MM.1S (cell line): ENCODE measurements at regions not wholly inside any gene's neighbourhood (a gene's known extent, or its start where the extent isn't known, plus 50 kb on each side); places are given as distances from the start of the nearest gene placed in this dataset.

ENCODE experiments used
- DNase-seq: peaks from one replicate; pipeline ENCODE4 v3.0.0-alpha.2; 2015
- H2AFZ ChIP-seq: fragments of 300-600 bp; sonication (generic); 2 replicates; pipeline ENCODE4 v1.6.0; 2016; ENCODE audit warnings: antibody characterized with exemption, low read length
- H3F3A ChIP-seq: fragments of 300-600 bp; sonication (generic); 2 replicates; pipeline ENCODE4 v1.6.1; 2016; ENCODE audit warnings: mild to moderate bottlenecking, antibody characterized with exemption, low read length, moderate library complexity, mixed read lengths; ENCODE audit not compliant: insufficient read depth
- H3K27ac ChIP-seq: fragments of 300-600 bp; sonication (generic); 2 replicates; pipeline ENCODE4 v1.5.1; 2016; ENCODE audit warnings: mild to moderate bottlenecking, low read length
- H3K27me3 ChIP-seq: fragments of 300-600 bp; sonication (generic); replicated peaks from 2 replicates; pipeline ENCODE4 v1.6.0; 2016; ENCODE audit warnings: low read length; ENCODE audit not compliant: insufficient read depth
- H3K36me3 ChIP-seq: fragments of 300-600 bp; sonication (generic); replicated peaks from 2 replicates; pipeline ENCODE4 v1.6.1; 2016; ENCODE audit warnings: mild to moderate bottlenecking, low read length, mixed read lengths; ENCODE audit not compliant: insufficient read depth
- H3K4me1 ChIP-seq: fragments of 300-600 bp; sonication (generic); 2 replicates; pipeline ENCODE4 v1.6.1; 2016; ENCODE audit warnings: low read length, mixed read lengths
- H3K4me2 ChIP-seq: fragments of 300-600 bp; sonication (generic); 2 replicates; pipeline ENCODE4 v1.6.0; 2016; ENCODE audit warnings: low read depth, low read length
- H3K4me3 ChIP-seq: fragments of 300-600 bp; sonication (generic); 2 replicates; pipeline ENCODE4 v1.5.1; 2016; ENCODE audit warnings: low read length, mixed read lengths
- H3K79me2 ChIP-seq: fragments of 300-600 bp; sonication (generic); 2 replicates; pipeline ENCODE4 v1.6.1; 2016; ENCODE audit warnings: mixed run types, low read length, mixed read lengths
- H3K9ac ChIP-seq: fragments of 300-600 bp; sonication (generic); 2 replicates; pipeline ENCODE4 v1.6.1; 2016; ENCODE audit warnings: low read length, mixed read lengths
- H3K9me2 ChIP-seq: fragments of 300-600 bp; sonication (generic); replicated peaks from 2 replicates; pipeline ENCODE4 v1.6.1; 2016; ENCODE audit warnings: mild to moderate bottlenecking, low read length, mixed read lengths; ENCODE audit not compliant: insufficient read depth
- H3K9me3 ChIP-seq: fragments of 300-600 bp; sonication (generic); replicated peaks from 2 replicates; pipeline ENCODE4 v1.6.1; 2016; ENCODE audit warnings: mild to moderate bottlenecking, low read length, mixed read lengths; ENCODE audit not compliant: insufficient read depth
- H4K20me1 ChIP-seq: fragments of 300-600 bp; sonication (generic); 2 replicates; pipeline ENCODE4 v1.6.1; 2016; ENCODE audit warnings: mild to moderate bottlenecking, low read length, moderate library complexity, mixed read lengths; ENCODE audit not compliant: insufficient read depth
- CTCF ChIP-seq: fragments of 300-600 bp; sonication (generic); IDR thresholded peaks from 2 replicates; pipeline ENCODE4 v1.5.1; 2016; ENCODE audit warnings: antibody characterized with exemption, low read length, mixed read lengths
- EZH2 ChIP-seq: fragments of 300-600 bp; sonication (generic); optimal IDR thresholded peaks from 2 replicates; pipeline ENCODE3; 2017; ENCODE audit warnings: low read depth, mild to moderate bottlenecking, antibody characterized with exemption, low read length, mixed read lengths
- EZH2phosphoT487 ChIP-seq: fragments of 300-600 bp; sonication (generic); IDR thresholded peaks from 2 replicates; pipeline ENCODE4 v1.6.1; 2018; ENCODE audit warnings: antibody characterized with exemption, low read length

DNA sequence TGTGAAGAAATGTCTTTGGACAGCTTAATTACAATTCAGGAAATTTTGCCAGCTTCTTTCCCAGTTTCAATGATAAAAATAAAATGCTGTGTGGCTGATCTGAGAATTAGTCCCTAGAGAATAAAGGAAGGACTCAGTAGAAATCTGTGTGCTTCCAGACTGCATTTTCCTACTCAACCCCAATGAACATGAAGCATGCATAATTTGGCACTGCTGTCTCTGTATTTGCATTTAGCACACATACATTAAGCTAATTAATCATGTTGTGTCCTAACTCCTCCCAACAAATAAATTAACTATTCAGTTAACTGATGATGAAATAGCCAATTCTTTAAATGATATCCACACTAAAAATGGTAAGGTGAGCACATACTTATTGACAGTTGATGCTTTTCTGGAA lies 380.0 kb upstream of the RORB start:
- H4K20me1 ChIP-seq = no peaks in the 10 kb centered on the region
- H3K4me3 ChIP-seq = no peak overlapping the region
- no peaks in the 10 kb centered on the region for H3K27me3 ChIP-seq
- no peaks in the 10 kb centered on the region for H3K9me3 ChIP-seq
- no peak overlapping the region for H3K9ac ChIP-seq
- no peaks in the 10 kb centered on the region for H3K36me3 ChIP-seq
- TF ChIP-seq EZH2phosphoT487 (no peak), CTCF (no peak), EZH2 (no peak)
- H3K9me2 ChIP-seq = no peaks in the 10 kb centered on the region
- no peak for DNase-seq
- no peak overlapping the region for H3K4me2 ChIP-seq
- no peak overlapping the region for H3K27ac ChIP-seq
- H3F3A ChIP-seq = no peaks in the 10 kb centered on the region
- no peak overlapping the region for H2AFZ ChIP-seq
- H3K4me1 ChIP-seq = no peaks in the 10 kb centered on the region
- no peaks in the 10 kb centered on the region for H3K79me2 ChIP-seq

DNA sequence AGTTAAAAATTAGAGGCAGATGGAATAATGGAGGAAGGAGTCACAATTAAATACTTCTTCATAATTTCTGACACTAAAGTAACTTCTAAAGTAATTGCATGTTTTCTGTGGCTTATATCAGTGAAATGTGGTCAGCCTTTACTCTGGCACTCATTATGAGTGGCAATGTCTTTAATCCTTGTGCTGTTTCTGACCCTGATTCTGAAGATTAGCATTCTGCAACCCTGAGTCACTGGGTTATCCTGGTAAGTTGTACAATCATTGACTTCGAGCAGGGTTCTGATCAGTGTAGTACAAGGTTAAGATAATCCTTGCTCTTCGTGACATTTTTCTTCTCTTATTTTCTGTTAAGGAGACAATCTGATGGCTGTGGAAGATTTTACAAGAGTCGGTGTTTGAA lies 379.4 kb upstream of the RORB start:
- H3K4me2 ChIP-seq = no peak overlapping the region
- H3F3A ChIP-seq = no peaks in the 10 kb centered on the region
- H3K27me3 ChIP-seq = no peaks in the 10 kb centered on the region
- no peak overlapping the region for H2AFZ ChIP-seq
- H3K27ac ChIP-seq = no peak overlapping the region
- H3K9me2 ChIP-seq = no peaks in the 10 kb centered on the region
- no peak overlapping the region for H3K9ac ChIP-seq
- H3K9me3 ChIP-seq = no peaks in the 10 kb centered on the region
- no peaks in the 10 kb centered on the region for H3K36me3 ChIP-seq
- TF ChIP-seq EZH2phosphoT487 = no peak
- TF ChIP-seq EZH2 = no peak
- no peak for TF ChIP-seq CTCF
- no peak for DNase-seq
- no peak overlapping the region for H3K4me3 ChIP-seq
- H3K4me1 ChIP-seq = no peaks in the 10 kb centered on the region
- H4K20me1 ChIP-seq = no peaks in the 10 kb centered on the region
- no peaks in the 10 kb centered on the region for H3K79me2 ChIP-seq

DNA sequence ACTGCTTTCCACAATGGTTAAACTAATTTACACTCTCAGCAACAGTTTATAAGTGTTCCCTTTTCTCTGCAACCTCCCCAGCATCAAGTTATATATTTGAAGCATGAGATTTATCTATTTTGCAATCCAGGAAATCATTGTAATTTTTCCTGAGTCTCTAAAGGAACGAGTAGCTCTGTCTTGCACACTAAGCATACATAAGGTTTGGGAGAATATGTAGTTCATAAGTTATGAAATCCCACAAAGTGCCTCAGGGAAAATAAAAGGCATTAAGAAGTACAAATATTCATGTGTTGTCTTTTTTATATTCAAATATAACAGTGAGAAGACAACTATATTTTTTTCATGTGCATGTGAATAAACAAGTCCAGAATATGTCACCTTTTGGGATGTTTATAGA lies 377.1 kb upstream of the RORB start:
- H2AFZ ChIP-seq = no peak overlapping the region
- TF ChIP-seq EZH2 (no peak), CTCF (no peak), EZH2phosphoT487 (no peak)
- no peaks in the 10 kb centered on the region for H3F3A ChIP-seq
- no peaks in the 10 kb centered on the region for H3K9me3 ChIP-seq
- H3K9me2 ChIP-seq = no peaks in the 10 kb centered on the region
- no peak overlapping the region for H3K27ac ChIP-seq
- H3K4me1 ChIP-seq = no peaks in the 10 kb centered on the region
- no peaks in the 10 kb centered on the region for H4K20me1 ChIP-seq
- no peaks in the 10 kb centered on the region for H3K79me2 ChIP-seq
- H3K27me3 ChIP-seq = no peaks in the 10 kb centered on the region
- H3K36me3 ChIP-seq = no peaks in the 10 kb centered on the region
- H3K4me2 ChIP-seq = no peak overlapping the region
- H3K9ac ChIP-seq = no peak overlapping the region
- no peak for DNase-seq
- H3K4me3 ChIP-seq = no peak overlapping the region
